ENCODE measurements at regions not wholly inside any gene's neighbourhood (a gene's known extent, or its start where the extent isn't known, plus 50 kb on each side); places are given as distances from the start of the nearest gene placed in this dataset.

DNA sequence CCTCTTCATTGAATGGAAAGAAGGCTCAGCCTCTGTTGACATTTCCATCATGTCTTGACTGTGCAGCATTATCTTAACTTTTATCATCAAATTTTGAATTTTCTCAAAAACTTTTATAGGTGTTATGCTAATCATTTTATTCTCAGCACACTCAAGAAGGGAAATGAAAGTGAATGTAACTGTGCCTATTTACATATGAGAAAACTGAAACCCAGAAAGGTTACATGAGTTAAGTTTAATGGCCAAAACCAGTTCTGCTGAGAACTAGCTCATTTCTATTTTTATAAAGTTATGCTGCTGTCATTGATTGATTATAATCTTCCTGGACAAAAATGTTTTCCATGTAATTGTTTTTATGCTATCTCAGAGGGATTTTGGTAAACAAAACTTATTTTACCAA, 618.8 kb upstream of the NRXN1 start:
- H3K27me3 Mint-ChIP-seq (ENCODE audit: unreplicated experiment): peaks cover 5% of the 10 kb centered on the region
- DNase-seq (ENCODE audit: extremely low spot score, unreplicated experiment): no peak
- H3K4me1 Mint-ChIP-seq (ENCODE audit: unreplicated experiment): no peaks in the 10 kb centered on the region
- TF ChIP-seq, protein P1, sequence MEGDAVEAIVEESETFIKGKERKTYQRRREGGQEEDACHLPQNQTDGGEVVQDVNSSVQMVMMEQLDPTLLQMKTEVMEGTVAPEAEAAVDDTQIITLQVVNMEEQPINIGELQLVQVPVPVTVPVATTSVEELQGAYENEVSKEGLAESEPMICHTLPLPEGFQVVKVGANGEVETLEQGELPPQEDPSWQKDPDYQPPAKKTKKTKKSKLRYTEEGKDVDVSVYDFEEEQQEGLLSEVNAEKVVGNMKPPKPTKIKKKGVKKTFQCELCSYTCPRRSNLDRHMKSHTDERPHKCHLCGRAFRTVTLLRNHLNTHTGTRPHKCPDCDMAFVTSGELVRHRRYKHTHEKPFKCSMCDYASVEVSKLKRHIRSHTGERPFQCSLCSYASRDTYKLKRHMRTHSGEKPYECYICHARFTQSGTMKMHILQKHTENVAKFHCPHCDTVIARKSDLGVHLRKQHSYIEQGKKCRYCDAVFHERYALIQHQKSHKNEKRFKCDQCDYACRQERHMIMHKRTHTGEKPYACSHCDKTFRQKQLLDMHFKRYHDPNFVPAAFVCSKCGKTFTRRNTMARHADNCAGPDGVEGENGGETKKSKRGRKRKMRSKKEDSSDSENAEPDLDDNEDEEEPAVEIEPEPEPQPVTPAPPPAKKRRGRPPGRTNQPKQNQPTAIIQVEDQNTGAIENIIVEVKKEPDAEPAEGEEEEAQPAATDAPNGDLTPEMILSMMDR (IDR thresholded peaks at IDR 0.05): no peak
- no peaks in the 10 kb centered on the region for H3K9me3 Mint-ChIP-seq (ENCODE audit: unreplicated experiment)
- H3K4me3 Mint-ChIP-seq (ENCODE audit: unreplicated experiment): no peak overlapping the region
- no peaks in the 10 kb centered on the region for H3K36me3 Mint-ChIP-seq (ENCODE audit: unreplicated experiment)
- no peak overlapping the region for H3K27ac Mint-ChIP-seq (ENCODE audit: unreplicated experiment)

DNA sequence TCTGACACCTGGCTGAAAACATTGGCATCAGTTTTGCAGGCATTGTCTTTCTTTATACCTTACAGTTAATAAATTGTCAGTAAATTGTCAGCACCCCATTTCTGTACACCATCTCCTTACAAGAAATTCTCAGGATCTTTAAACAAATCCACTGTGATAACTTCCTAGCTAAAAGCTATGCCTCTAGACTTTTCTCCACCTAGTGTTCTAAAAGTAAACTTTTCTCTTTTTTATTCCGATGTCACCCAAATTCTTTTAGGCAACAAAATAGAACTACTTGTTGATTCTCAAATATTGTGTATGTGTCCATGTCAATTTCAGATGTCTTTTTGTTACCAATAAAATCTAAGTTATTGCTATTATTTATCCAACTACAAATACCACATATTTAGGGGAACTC, 617.4 kb upstream of the NRXN1 start:
- Mint-ChIP-seq H3K27me3 (ENCODE audit: unreplicated experiment) (peaks cover 5% of the 10 kb centered on the region), H3K9me3 (ENCODE audit: unreplicated experiment) (no peaks in the 10 kb centered on the region), H3K36me3 (ENCODE audit: unreplicated experiment) (no peaks in the 10 kb centered on the region), H3K4me3 (ENCODE audit: unreplicated experiment) (no peak overlapping the region), H3K27ac (ENCODE audit: unreplicated experiment) (no peak overlapping the region), H3K4me1 (ENCODE audit: unreplicated experiment) (no peaks in the 10 kb centered on the region)
- DNase-seq (ENCODE audit: extremely low spot score, unreplicated experiment): no peak
- TF ChIP-seq, protein P1 (IDR thresholded peaks at IDR 0.05): no peak

DNA sequence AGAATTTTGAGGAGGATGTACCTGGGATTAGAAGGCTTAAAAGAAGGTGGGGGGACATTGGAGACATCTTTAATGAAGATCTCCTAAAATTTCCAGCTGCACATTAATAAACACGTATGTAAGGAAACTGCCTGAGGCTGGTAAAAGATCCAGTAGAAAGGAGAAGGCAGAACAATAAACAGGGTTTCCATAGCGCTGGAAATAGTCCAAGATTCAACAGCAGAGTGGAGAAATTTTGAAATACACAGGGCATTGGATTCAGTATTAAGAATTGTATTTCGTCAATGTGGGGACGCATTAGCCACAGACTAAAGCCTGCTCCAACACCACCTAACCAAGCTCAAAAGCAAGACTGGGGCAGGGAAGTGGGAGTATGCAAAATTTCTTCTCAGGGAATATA, 606.9 kb upstream of the NRXN1 start:
- no peaks in the 10 kb centered on the region for H3K36me3 Mint-ChIP-seq (ENCODE audit: unreplicated experiment)
- no peaks in the 10 kb centered on the region for H3K4me1 Mint-ChIP-seq (ENCODE audit: unreplicated experiment)
- no peak overlapping the region for H3K4me3 Mint-ChIP-seq (ENCODE audit: unreplicated experiment)
- TF ChIP-seq, protein P1 (IDR thresholded peaks at IDR 0.05): no peak
- no peaks in the 10 kb centered on the region for H3K27me3 Mint-ChIP-seq (ENCODE audit: unreplicated experiment)
- DNase-seq (ENCODE audit: extremely low spot score, unreplicated experiment): no peak
- H3K27ac Mint-ChIP-seq (ENCODE audit: unreplicated experiment): no peak overlapping the region
- H3K9me3 Mint-ChIP-seq (ENCODE audit: unreplicated experiment): peaks cover 6% of the 10 kb centered on the region

DNA sequence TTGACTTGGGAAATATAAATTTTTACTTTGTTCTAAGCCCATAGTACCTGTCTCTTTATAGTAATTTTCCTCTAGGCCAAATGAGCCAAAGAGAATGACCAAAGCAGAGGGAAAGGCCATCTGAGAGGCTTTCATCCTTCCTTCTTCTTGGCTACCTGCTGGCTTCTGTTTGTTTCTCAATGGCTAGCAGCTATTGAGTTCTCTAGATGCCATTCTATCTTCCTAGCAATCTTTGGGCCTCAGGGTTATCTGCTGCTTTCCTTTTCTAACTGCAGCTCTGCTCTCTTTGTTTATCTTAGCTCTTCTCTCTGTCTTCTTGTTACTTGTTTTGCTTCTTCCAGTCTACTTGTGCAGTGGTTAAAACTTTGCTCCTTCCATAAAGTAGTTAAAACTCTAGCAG, 601.1 kb upstream of the NRXN1 start:
- H3K36me3 Mint-ChIP-seq (ENCODE audit: unreplicated experiment): no peaks in the 10 kb centered on the region
- no peaks in the 10 kb centered on the region for H3K27me3 Mint-ChIP-seq (ENCODE audit: unreplicated experiment)
- no peak overlapping the region for H3K27ac Mint-ChIP-seq (ENCODE audit: unreplicated experiment)
- peaks cover 13% of the 10 kb centered on the region for H3K9me3 Mint-ChIP-seq (ENCODE audit: unreplicated experiment)
- no peaks in the 10 kb centered on the region for H3K4me1 Mint-ChIP-seq (ENCODE audit: unreplicated experiment)
- TF ChIP-seq, protein P1 (IDR thresholded peaks at IDR 0.05): no peak
- no peak for DNase-seq (ENCODE audit: extremely low spot score, unreplicated experiment)
- H3K4me3 Mint-ChIP-seq (ENCODE audit: unreplicated experiment): no peak overlapping the region

DNA sequence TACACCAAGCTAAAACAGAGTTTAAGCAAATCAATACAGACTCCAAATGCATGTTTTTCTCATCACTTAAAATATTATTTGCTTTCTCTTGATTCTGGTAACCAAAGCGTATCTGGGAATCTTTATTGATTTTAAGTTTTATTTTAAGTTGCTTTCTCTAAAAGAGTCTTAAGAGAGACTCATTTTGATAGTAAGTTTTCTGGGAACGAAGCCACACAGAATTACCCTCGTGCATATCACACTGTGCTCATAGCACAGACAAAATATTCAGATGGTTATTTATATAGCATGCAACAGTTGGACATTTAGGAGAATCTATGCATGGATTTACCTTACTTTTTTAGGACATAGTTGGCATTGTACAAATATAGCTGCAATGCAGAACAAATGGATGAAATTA, 597.5 kb upstream of the NRXN1 start:
- Mint-ChIP-seq H3K4me3 (ENCODE audit: unreplicated experiment) (no peak overlapping the region), H3K27me3 (ENCODE audit: unreplicated experiment) (no peaks in the 10 kb centered on the region), H3K4me1 (ENCODE audit: unreplicated experiment) (no peaks in the 10 kb centered on the region), H3K9me3 (ENCODE audit: unreplicated experiment) (peaks cover 19% of the 10 kb centered on the region), H3K36me3 (ENCODE audit: unreplicated experiment) (no peaks in the 10 kb centered on the region), H3K27ac (ENCODE audit: unreplicated experiment) (no peak overlapping the region)
- TF ChIP-seq, protein P1 (IDR thresholded peaks at IDR 0.05): no peak
- no peak for DNase-seq (ENCODE audit: extremely low spot score, unreplicated experiment)
